Right renal cortex interstitium (tissue), 3 donors: ENCODE measurements at regions not wholly inside any gene's neighbourhood (a gene's known extent, or its start where the extent isn't known, plus 50 kb on each side); places are given as distances from the start of the nearest gene placed in this dataset.

Source experiments
- DNase-seq, 3 donors: peaks; one replicate each; pipeline ENCODE4 v3.0.0-alpha.2; 2013; ENCODE audit warnings: low read depth in 3 of 3, low spot score in 2 of 3

- DNase-seq: no peak
Observed at GRCh38 chr10:36342781-36343180, 700.7 kb upstream of the FZD8 start.

- no peak for DNase-seq
Observed at GRCh38 chr10:36341471-36341870, 699.4 kb upstream of the FZD8 start.

GRCh38 chr10:36336315-36336714, 694.2 kb upstream of the FZD8 start:
- DNase-seq: no peak

DNA sequence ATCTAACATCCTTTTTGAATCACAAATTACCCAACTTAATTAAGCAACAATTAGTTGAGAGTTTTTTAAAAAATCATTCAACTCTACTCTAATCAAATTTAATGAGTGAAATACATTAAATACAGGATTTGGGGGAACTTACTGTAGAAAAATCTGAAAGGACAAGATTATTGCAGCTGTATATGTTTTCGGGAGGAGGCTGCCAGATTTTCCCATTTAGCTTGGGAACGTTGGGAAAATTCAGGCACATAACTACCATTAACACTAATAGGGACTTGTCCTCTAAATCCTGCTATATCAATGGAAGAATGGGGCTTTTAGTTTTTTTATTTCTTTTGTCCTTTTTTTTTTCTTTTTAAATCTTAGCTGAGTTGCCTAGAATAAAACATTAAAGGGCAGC, 691.4 kb upstream of the FZD8 start:
- DNase-seq: no peak

- no peak for DNase-seq
Observed at GRCh38 chr10:36332926-36333325, 690.8 kb upstream of the FZD8 start.

GRCh38 chr10:36331121-36331520, 689.0 kb upstream of the FZD8 start:
- no peak for DNase-seq

- DNase-seq: no peak
Observed at GRCh38 chr10:36325815-36326214, 683.7 kb upstream of the FZD8 start.

GRCh38 chr10:36324831-36325230, 682.7 kb upstream of the FZD8 start:
- DNase-seq: no peak

DNA sequence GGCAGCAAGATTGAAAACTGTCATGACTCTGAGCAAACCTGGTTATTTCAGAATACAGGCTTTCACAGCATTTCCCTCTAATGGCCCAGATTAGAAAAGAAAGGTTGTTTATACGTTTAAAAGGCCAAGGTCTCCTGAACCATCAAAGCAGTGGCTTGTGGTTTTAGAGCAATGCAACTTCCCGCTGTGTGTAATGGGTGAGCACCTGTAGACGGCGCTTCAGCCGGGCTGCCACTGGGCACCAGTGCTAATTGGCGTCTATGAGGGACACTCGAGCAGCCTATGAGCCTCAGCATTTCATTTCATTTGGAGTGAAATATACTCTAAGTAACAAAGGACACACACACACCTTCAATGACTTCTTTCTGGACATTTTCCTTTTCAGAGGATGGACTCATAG, 671.0 kb upstream of the FZD8 start:
- DNase-seq: no peak

DNA sequence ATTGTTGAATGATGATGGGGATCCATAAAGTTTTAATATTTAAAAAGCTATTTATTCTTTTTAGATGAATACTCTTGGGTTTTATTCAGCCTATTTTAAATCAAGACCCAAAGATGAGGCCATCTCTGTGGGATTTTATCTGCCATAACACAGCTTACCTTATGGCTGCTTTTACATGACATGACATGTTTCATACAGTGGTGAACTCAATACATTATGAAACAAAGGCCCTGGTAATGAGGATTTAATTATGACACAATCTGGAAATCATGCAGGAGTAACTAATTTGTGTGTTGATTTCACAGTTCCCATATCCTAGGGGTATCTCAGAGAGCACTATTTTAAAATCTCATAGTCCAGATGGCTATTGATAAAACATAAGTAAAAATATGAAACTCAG, 661.8 kb upstream of the FZD8 start:
- DNase-seq: no peak

DNA sequence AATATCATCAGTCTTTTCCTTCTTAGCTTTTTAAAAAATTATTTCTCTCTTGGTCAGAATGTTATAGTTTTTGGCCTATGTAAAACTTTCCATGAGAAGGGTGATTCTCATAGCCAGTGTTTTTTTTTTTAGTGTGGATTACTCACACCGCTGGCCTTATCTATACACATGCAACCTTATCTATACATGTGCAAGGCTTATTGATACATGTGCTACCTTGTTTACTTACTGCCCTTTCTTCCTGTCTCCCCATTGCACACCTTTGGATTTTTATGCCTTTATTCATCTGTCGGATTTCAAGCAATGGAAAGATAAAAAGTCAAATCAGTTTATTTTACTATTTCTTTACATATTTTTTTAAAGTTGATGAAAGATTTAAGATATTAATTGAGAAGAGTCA, 660.0 kb upstream of the FZD8 start:
- no peak for DNase-seq

DNA sequence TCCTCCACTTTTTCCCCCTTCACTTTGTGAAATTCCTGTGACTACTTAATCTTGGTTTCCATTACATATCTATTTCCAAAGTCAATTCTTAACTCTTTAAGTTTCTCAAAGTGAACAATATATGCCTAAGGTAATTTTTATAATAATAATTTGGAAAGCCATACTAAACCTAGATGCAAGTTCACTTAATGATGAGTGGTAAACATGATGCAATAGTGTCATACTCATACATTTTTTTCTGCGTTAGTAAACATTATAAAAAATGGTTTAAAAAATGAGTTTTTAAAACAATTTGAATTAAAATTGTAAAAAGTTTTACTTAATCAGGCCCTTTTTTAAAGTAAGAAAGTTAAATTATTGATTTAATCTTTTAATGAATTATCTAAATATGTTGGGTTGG, 659.4 kb upstream of the FZD8 start:
- DNase-seq: no peak

DNA sequence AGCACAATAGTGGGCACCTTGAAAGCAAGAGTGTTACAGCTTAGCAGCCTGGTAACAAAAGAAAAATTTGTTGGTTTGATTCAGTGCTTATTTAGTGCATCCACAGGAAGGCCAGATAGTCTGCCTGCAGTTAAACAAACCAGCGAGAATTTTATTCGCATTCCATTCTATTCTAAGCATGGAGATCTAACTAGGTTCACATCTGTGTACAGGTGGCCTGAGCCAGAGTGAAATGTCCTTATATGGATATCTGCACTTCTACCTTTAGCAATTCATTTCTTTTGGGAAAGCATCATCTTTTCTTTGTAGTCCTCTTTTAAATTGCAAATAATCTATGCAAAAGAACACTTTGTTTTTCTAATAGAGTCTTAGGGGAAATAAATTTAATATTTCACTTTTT, 659.0 kb upstream of the FZD8 start:
- DNase-seq: no peak

- no peak for DNase-seq
Observed at GRCh38 chr10:36283827-36284226, 641.7 kb upstream of the FZD8 start.

DNA sequence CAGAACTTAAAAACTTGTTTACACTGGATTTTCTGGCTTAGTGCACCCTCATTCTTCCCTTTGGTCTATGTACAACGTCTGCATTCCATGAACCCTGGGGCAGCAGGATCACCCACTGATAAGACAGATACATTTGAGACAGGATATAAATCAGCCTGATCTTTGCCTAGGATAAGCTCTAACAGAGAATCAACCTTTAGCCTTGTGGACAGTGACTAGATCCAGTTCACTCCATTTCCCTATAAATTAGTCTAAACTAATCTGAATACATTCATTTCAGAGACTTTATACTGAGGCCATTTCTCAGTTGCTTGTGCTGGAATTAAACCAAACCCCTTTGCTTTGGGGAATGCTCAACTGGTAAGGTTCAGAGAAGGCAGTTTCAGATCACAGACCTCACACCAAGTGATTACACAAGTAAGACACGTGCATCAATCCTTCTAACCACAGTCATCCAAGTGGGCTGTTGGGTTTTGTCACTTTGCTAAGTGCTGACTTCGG, 639.8 kb upstream of the FZD8 start:
- DNase-seq: no peak

- DNase-seq: no peak
Observed at GRCh38 chr10:36280890-36281499, 638.9 kb upstream of the FZD8 start.

DNA sequence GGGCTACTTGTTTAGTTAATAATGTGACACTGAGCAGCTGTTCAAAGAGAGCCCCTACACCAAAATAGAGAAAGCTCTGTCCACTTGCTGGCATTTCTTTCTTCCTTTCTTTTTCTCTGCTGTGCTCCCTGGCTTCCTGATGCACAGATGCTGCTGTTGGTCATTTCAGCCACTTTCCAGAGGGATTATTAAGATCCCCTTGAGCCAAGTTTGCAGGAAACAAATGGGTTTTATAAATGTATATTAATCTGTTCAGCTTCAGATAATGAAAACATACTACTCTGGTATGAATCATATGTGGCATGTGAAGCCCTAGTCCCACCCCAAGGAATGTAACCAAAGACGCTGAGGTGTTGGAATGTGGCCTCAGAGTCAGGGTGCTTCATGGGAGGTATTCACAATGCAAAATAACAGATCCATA, 638.2 kb upstream of the FZD8 start:
- no peak for DNase-seq

DNA sequence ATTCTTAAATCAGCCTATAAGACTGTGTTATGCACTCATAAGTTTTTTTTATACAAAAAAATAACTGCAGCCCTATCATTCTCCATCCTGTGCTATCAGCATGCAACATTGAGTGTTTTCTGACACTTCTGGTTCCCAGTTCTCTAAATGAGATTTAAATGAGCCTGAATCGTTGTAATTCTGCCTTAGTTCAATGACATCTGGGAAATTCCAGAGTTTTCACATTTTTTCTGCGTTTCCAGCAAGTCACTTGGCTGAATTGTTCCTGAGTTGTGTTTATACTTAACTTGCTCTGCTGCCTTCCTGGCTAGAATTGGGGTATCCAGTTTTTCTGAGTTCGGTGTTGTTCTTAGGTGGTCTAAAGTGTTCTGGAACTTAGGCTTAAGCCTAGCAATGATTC, 636.1 kb upstream of the FZD8 start:
- DNase-seq: no peak

GRCh38 chr10:36277459-36277858, 635.4 kb upstream of the FZD8 start:
- no peak for DNase-seq

- DNase-seq: no peak
Observed at GRCh38 chr10:36271627-36272340, 629.7 kb upstream of the FZD8 start.

DNA sequence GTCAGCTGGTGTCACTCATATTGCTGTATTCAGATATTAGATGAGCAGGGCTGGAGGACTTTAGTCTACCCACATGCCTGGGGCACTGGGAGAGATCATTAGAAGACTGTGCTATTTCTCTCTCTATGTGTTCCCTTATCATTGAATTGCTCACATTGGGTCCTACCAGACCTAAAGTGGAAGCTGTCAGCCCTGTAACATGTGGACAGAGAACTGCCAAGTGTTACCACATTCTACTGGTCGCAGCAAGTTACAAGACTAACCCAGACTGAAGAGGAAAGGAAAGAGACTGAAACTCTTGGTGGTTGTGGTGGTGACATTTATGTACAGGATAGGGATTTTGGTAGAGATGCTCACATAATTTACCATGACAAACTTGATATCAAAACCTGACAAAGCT, 627.1 kb upstream of the FZD8 start:
- DNase-seq: no peak

GRCh38 chr10:36266923-36267322, 624.8 kb upstream of the FZD8 start:
- DNase-seq: no peak

DNA sequence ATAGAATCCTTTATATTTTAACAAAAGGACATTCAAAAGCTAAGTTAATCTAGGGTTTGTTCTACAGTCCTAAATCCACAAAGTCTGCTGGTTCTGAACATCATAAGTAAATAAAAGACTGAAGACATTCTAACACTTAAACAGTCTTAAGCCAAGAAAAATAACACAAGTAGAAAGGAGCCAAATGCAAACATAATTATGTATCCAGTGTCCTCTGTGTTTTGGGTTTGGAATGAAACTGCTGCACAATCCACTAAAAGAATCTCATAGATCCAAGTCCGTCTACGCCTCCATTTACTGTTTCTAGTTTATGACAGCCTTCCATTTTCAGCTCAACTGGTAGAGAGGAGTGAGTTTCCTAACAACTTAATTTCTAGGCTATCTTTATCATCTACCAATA, 623.6 kb upstream of the FZD8 start:
- no peak for DNase-seq
